ENCODE measurements at regions not wholly inside any gene's neighbourhood (a gene's known extent, or its start where the extent isn't known, plus 50 kb on each side); places are given as distances from the start of the nearest gene placed in this dataset.

GRCh38 chr1:229893762-229894444 lies 173.1 kb upstream of the GALNT2 start:
- peak; percentile 25 for DNase-seq (ENCODE audit: low read depth, low spot score)
- H3K9ac ChIP-seq (ENCODE audit: control insufficient read depth, extremely low read depth, insufficient read depth, low read length), result no peak overlapping the region

DNA sequence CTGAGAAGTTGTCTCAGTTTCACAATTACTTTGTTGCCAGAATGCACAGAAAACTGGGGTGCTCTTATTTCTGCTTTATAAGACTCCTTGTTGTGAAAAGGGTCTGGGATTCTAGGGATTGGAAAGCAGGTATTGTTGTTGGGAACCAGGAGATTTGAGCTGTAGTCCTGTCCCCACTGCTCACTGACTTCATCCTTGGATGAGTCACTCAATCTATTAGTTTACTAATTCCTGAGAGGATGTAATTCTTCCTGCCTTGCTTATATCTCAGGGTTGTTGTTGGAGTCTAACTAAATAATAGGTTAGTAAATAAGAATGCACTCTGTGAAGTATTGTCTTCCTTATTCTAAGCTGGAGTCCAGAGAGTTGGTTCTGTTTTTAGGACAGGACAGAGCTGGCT lies 172.5 kb upstream of the GALNT2 start:
- Histone ChIP-seq H3K9me3 (ENCODE audit: control insufficient read depth, low read depth, low read length) (no peaks in the 10 kb centered on the region), H3K27me3 (ENCODE audit: control insufficient read depth, extremely low read depth, insufficient read depth, low read length) (no peaks in the 10 kb centered on the region), H4K20me1 (ENCODE audit: control insufficient read depth, extremely low read depth, insufficient read depth, low read length) (no peaks in the 10 kb centered on the region), H3K9ac (ENCODE audit: control insufficient read depth, extremely low read depth, insufficient read depth, low read length) (no peak overlapping the region), H3K4me1 (ENCODE audit: control insufficient read depth, extremely low read depth, insufficient read depth, low read length) (peaks cover 30% of the 10 kb centered on the region), H3K4me3 (ENCODE audit: control insufficient read depth in 2 of 3, extremely low read depth in 1 of 3, insufficient read depth in 2 of 3, low read depth in 1 of 3, low read length in 3 of 3) (no peak overlapping the region), H3K79me2 (ENCODE audit: control insufficient read depth, insufficient read depth, low read length) (no peaks in the 10 kb centered on the region), H3K36me3 (ENCODE audit: control insufficient read depth in 2 of 2, extremely low read depth in 1 of 2, insufficient read depth in 2 of 2, low read length in 2 of 2) (no peaks in the 10 kb centered on the region), H3K27ac (ENCODE audit: control insufficient read depth, insufficient read depth, low read length) (no peak overlapping the region), H3K4me2 (ENCODE audit: control insufficient read depth, extremely low read depth, insufficient read depth, low read depth, low read length) (peak overlapping the region; percentile 44), H2AFZ (ENCODE audit: control insufficient read depth, low read length) (no peak overlapping the region), H3K9me1 (ENCODE audit: control insufficient read depth, extremely low read depth, insufficient read depth, low read length) (peaks cover 6% of the 10 kb centered on the region)
- dilution Hi-C loops (cut with MboI; ENCODE audit: extremely low pct_ligation_motif_present, low sequenced_read_pairs), result no loop called here
- TF ChIP-seq EZH2 (IDR thresholded peaks at IDR 0.05; ENCODE audit: low read length) (no peak), CTCF (optimal IDR thresholded peaks at IDR 0.05 in 1 of 3, IDR thresholded peaks at IDR 0.05 in 1 of 3, conservative IDR thresholded peaks at IDR 0.05 in 1 of 3; ENCODE audit: extremely low read depth in 1 of 3, insufficient read depth in 2 of 3, low read length in 3 of 3) (no peak)
- no peak for DNase-seq (ENCODE audit: low read depth, low spot score)
- FAIRE-seq, result peak; percentile 73

More at GRCh38 chr1:229893762-229894444, 173.1 kb upstream of the GALNT2 start:
- Histone ChIP-seq H3K27ac (ENCODE audit: control insufficient read depth, insufficient read depth, low read length) (no peak overlapping the region), H3K36me3 (ENCODE audit: control insufficient read depth in 2 of 2, extremely low read depth in 1 of 2, insufficient read depth in 2 of 2, low read length in 2 of 2) (no peaks in the 10 kb centered on the region), H3K4me2 (ENCODE audit: control insufficient read depth, extremely low read depth, insufficient read depth, low read depth, low read length) (peak overlapping the region; percentile 44), H3K9me1 (ENCODE audit: control insufficient read depth, extremely low read depth, insufficient read depth, low read length) (peaks cover 6% of the 10 kb centered on the region), H3K79me2 (ENCODE audit: control insufficient read depth, insufficient read depth, low read length) (no peaks in the 10 kb centered on the region), H3K27me3 (ENCODE audit: control insufficient read depth, extremely low read depth, insufficient read depth, low read length) (no peaks in the 10 kb centered on the region), H2AFZ (ENCODE audit: control insufficient read depth, low read length) (no peak overlapping the region), H4K20me1 (ENCODE audit: control insufficient read depth, extremely low read depth, insufficient read depth, low read length) (no peaks in the 10 kb centered on the region), H3K4me1 (ENCODE audit: control insufficient read depth, extremely low read depth, insufficient read depth, low read length) (peaks cover 30% of the 10 kb centered on the region), H3K4me3 (ENCODE audit: control insufficient read depth in 2 of 3, extremely low read depth in 1 of 3, insufficient read depth in 2 of 3, low read depth in 1 of 3, low read length in 3 of 3) (no peak overlapping the region), H3K9me3 (ENCODE audit: control insufficient read depth, low read depth, low read length) (no peaks in the 10 kb centered on the region)
- dilution Hi-C loops (cut with MboI; ENCODE audit: extremely low pct_ligation_motif_present, low sequenced_read_pairs), result no loop called here
- FAIRE-seq, result peak; percentile 66
- no peak for TF ChIP-seq CTCF (optimal IDR thresholded peaks at IDR 0.05 in 1 of 3, IDR thresholded peaks at IDR 0.05 in 1 of 3, conservative IDR thresholded peaks at IDR 0.05 in 1 of 3; ENCODE audit: extremely low read depth in 1 of 3, insufficient read depth in 2 of 3, low read length in 3 of 3)
- TF ChIP-seq EZH2 (IDR thresholded peaks at IDR 0.05; ENCODE audit: low read length), result no peak

Measured in keratinocyte (primary cell).